Esophagus muscularis mucosa (tissue), 4 donors: ENCODE measurements at regions not wholly inside any gene's neighbourhood (a gene's known extent, or its start where the extent isn't known, plus 50 kb on each side); places are given as distances from the start of the nearest gene placed in this dataset.

Source experiments
- DNase-seq: peaks from one replicate; pipeline ENCODE4 v3.0.0-alpha.2; 2017; ENCODE audit errors: extremely low spot score
- H3K27ac ChIP-seq, 4 donors: fragments of 200-600 bp; sonication (generic); replicated peaks in 1 of 4; 1 replicate in 3 of 4; 2 replicates in 1 of 4; pipeline ENCODE4 v1.5.1; 2016 to 2019; ENCODE audit warnings: mild to moderate bottlenecking in 1 of 4
- H3K27me3 ChIP-seq, 4 donors: fragments of 200-600 bp; sonication (generic); one replicate each; pipeline versions ENCODE4 v1.5.1 to v1.6.0; 2016 to 2019
- H3K36me3 ChIP-seq, 4 donors: fragments of 200-600 bp; sonication (generic); one replicate each; pipeline ENCODE4 v1.5.1; 2016 to 2019
- H3K4me1 ChIP-seq, 4 donors: fragments of 200-600 bp; sonication (generic); one replicate each; pipeline ENCODE4 v1.5.1; 2016 to 2019
- H3K4me3 ChIP-seq, 4 donors: fragments of 200-600 bp; sonication (generic); 1 replicate in 2 of 4; 2 replicates in 2 of 4; pipeline ENCODE4 v1.5.1; 2016 to 2019; ENCODE audit warnings: mild to moderate bottlenecking in 4 of 4, moderate library complexity in 1 of 4
- H3K9me3 ChIP-seq, 4 donors: fragments of 200-600 bp; sonication (generic); 1 replicate in 3 of 4; 2 replicates in 1 of 4; pipeline ENCODE4 v1.5.1; 2016 to 2019
- EP300 ChIP-seq: sonication (generic); formaldehyde crosslinking; IDR thresholded peaks from one replicate; pipeline ENCODE4 v1.6.1; 2017; ENCODE audit warnings: antibody characterized with exemption
- POLR2A ChIP-seq: fragments of 450-650 bp; IDR thresholded peaks from one replicate; pipeline ENCODE4 v1.6.1; 2017; ENCODE audit warnings: antibody characterized with exemption, moderate library complexity, mild to moderate bottlenecking, low read depth
- POLR2AphosphoS5 ChIP-seq, 2 donors: sonication (generic); formaldehyde crosslinking; IDR thresholded peaks; one replicate each; pipeline ENCODE4 v1.6.1; 2017; ENCODE audit warnings: antibody characterized with exemption in 2 of 2
- WGBS: methylation state at CpG from one replicate; pipeline ENCODE4 v1.1.5; 2018; 5-methylcytosine and 5-hydroxymethylcytosine counted together
- intact Hi-C: fragments of 100-400 bp; cut with DNase I; formaldehyde crosslinking; loops from one replicate; pipeline ENCODE4 v1.15.1; 2023
- TF ChIP-seq, protein P1 (sequence below), 3 experiments: fragments of 200-600 bp in 2 of 3; fragments of 450-650 bp in 1 of 3; sonication (generic) in 2 of 3; IDR thresholded peaks; one replicate each; pipeline ENCODE4 v1.5.1; 2017 to 2019; ENCODE audit warnings: antibody characterized with exemption in 3 of 3, mild to moderate bottlenecking in 2 of 3, moderate library complexity in 1 of 3

- peaks cover 0 to 66% (median 0%) of the 10 kb centered on the region in 4 donors for H3K27me3 ChIP-seq
- H3K4me1 ChIP-seq = peaks cover 0 to 15% (median 3%) of the 10 kb centered on the region in 4 donors
- H3K4me3 ChIP-seq = no peak overlapping the region
- no peak overlapping the region for H3K27ac ChIP-seq
- H3K36me3 ChIP-seq = no peaks in the 10 kb centered on the region
- WGBS = 83% methylated on average over 10 of the region's 11 CpGs
- intact Hi-C loops = no loop called here
- DNase-seq = peak; percentile 90
- TF ChIP-seq EP300 = no peak
- no peak for TF ChIP-seq POLR2A
- TF ChIP-seq, protein P1, sequence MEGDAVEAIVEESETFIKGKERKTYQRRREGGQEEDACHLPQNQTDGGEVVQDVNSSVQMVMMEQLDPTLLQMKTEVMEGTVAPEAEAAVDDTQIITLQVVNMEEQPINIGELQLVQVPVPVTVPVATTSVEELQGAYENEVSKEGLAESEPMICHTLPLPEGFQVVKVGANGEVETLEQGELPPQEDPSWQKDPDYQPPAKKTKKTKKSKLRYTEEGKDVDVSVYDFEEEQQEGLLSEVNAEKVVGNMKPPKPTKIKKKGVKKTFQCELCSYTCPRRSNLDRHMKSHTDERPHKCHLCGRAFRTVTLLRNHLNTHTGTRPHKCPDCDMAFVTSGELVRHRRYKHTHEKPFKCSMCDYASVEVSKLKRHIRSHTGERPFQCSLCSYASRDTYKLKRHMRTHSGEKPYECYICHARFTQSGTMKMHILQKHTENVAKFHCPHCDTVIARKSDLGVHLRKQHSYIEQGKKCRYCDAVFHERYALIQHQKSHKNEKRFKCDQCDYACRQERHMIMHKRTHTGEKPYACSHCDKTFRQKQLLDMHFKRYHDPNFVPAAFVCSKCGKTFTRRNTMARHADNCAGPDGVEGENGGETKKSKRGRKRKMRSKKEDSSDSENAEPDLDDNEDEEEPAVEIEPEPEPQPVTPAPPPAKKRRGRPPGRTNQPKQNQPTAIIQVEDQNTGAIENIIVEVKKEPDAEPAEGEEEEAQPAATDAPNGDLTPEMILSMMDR (IDR thresholded peaks at IDR 0.05) = no peak
- no peak for TF ChIP-seq POLR2AphosphoS5 (IDR thresholded peaks at IDR 0.05)
- no peaks in the 10 kb centered on the region for H3K9me3 ChIP-seq
Measured at GRCh38 chr22:49011379-49011768, 816.3 kb downstream of the BRD1 start.

GRCh38 chr22:49010901-49011300, 816.8 kb downstream of the BRD1 start:
- H3K9me3 ChIP-seq = no peaks in the 10 kb centered on the region
- WGBS = 90% methylated on average over 7 of the region's 12 CpGs
- intact Hi-C loops = no loop called here
- no peak for TF ChIP-seq EP300
- TF ChIP-seq POLR2A = no peak
- TF ChIP-seq, protein P1 (IDR thresholded peaks at IDR 0.05) = no peak
- peaks cover 0 to 66% (median 0%) of the 10 kb centered on the region in 4 donors for H3K27me3 ChIP-seq
- peaks cover 0 to 15% (median 3%) of the 10 kb centered on the region in 4 donors for H3K4me1 ChIP-seq
- H3K4me3 ChIP-seq = no peak overlapping the region
- no peak overlapping the region for H3K27ac ChIP-seq
- DNase-seq = peak; percentile 47
- H3K36me3 ChIP-seq = no peaks in the 10 kb centered on the region

DNA sequence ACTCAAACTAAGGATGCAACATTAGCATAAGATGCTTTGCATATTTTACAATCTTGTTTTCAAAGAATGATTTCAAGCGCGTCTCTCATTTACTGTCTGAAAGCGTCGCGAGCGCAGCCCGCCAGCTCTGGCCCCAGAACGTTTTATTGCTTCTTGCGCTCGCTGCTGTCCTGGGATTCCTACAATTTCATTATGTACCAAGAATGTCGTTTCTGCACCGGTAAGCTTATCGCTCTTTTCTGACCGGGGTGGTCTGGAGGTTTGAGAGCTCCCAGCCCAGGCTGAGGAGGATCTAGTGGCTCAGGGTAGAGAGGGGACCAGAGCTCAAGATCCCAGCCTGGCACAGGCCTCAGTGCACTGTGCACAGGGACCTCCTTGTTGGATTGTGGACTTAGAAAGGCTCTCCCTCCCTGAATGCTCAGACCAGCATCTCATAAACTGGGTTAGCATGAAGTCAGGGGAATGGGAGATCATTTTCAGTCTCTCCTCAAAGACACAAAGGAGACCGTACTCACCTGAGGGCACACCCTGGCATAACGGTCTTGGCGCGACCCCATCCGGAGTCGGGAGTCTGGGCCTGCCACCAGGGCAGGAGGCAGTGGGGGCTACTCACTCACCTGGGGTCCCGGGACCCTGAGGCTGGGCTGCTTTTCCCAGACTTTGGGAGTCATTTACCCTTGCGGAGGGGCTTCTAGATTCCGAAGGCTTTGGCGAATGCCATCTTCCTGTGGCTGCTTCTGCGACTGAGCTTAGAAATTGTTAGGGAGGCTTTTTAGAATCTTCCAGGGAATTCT, 817.4 kb downstream of the BRD1 start:
- no peak overlapping the region for H3K27ac ChIP-seq
- intact Hi-C loops = no loop called here
- DNase-seq = peak; percentile 60

DNA sequence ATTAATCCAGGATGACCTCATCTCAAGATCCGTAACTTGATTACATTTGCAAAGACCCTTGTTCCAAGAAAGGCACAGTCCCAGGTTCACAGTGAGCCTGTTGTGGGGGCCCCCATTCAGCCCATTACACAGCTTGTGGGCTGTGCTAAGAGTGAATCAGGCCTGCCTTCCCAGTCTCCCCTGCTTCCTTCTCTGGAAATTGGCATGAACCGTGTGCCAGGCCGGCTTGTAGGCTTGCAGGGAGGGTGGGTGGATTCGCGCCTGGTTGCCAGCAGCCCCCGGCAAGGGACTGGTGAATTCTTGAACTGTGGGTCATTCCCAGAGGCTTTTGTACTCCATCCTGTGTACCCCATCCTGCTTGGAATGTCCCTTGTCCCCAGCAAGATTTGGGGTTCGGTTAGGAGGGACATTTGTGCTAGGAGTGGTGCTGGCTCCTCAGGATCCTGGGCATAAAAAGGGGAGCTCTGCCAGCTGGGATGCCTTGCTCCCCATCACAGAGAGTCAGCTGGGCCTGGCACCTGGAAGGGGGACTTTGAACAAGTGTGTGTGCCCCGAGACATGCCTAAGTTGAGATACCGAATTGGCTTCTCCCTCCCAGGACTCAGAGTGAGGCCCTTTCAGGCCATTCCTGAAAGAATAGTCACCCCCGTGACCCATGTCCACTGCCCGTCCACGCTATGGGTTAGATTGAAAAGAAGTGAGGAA, 818.2 kb downstream of the BRD1 start:
- TF ChIP-seq, protein P1 (IDR thresholded peaks at IDR 0.05) = no peak
- TF ChIP-seq POLR2AphosphoS5 (IDR thresholded peaks at IDR 0.05) (no peak), POLR2A (no peak), EP300 (no peak)
- H3K4me1 ChIP-seq = peaks cover 0 to 10% (median 3%) of the 10 kb centered on the region in 4 donors
- no peaks in the 10 kb centered on the region for H3K36me3 ChIP-seq
- intact Hi-C loops = loop anchor here (10.0 kb wide), 1 partner anchor 55 kb away; no protein-coding TSS in a partner anchor
- no peak overlapping the region for H3K27ac ChIP-seq
- no peaks in the 10 kb centered on the region for H3K9me3 ChIP-seq
- H3K27me3 ChIP-seq = peaks cover 0 to 52% (median 0%) of the 10 kb centered on the region in 4 donors
- WGBS = 92% methylated on average over 12 of the region's 12 CpGs
- no peak overlapping the region for H3K4me3 ChIP-seq
- DNase-seq = peak; percentile 78

More for the DNA sequence above, 817.4 kb downstream of the BRD1 start:
- 87% methylated on average over 17 of the region's 25 CpGs for WGBS
- no peaks in the 10 kb centered on the region for H3K9me3 ChIP-seq
- no peak overlapping the region for H3K4me3 ChIP-seq
- no peaks in the 10 kb centered on the region for H3K36me3 ChIP-seq
- peaks cover 0 to 60% (median 0%) of the 10 kb centered on the region in 4 donors for H3K27me3 ChIP-seq
- TF ChIP-seq, protein P1 (IDR thresholded peaks at IDR 0.05) = no peak
- TF ChIP-seq POLR2A = no peak
- TF ChIP-seq POLR2AphosphoS5 (IDR thresholded peaks at IDR 0.05) = no peak
- TF ChIP-seq EP300 = no peak
- peaks cover 0 to 10% (median 3%) of the 10 kb centered on the region in 4 donors for H3K4me1 ChIP-seq
